ENCODE measurements at regions not wholly inside any gene's neighbourhood (a gene's known extent, or its start where the extent isn't known, plus 50 kb on each side); places are given as distances from the start of the nearest gene placed in this dataset.

DNA sequence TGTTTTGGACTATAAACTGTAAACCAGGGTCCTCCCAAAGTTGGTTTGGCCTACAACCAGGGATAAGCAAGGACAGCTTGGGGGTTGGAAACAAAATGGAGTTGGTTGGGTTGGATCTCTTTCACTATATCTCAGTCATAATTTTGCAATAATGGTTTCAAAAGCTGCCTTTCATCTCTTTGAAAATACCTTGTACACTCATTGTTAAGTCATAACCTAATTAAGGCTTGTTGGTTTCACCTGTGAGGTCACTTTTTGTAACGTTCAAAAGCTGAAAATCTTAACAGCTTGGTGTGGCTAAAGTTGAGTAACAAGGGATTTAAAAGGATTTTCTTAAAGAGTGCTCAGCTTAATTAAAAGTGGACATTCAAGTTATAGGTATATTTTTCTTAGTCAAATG lies 476.1 kb downstream of the IPMK start:
- Histone ChIP-seq H3K79me2 (no peaks in the 10 kb centered on the region), H2AFZ (no peak overlapping the region), H4K20me1 (ENCODE audit: insufficient read depth, poor library complexity, severe bottlenecking) (no peaks in the 10 kb centered on the region), H3K27ac (no peak overlapping the region), H3K4me1 (ENCODE audit: insufficient read depth) (no peaks in the 10 kb centered on the region), H3K4me2 (no peak overlapping the region), H3K4me3 (no peak overlapping the region), H3K9me3 (ENCODE audit: low read depth) (no peaks in the 10 kb centered on the region), H3K27me3 (no peaks in the 10 kb centered on the region), H3K9me2 (replicated peaks; ENCODE audit: insufficient read depth) (no peaks in the 10 kb centered on the region), H3K36me3 (replicated peaks; ENCODE audit: insufficient read depth, low read depth) (no peaks in the 10 kb centered on the region)
- TF ChIP-seq, protein P1, sequence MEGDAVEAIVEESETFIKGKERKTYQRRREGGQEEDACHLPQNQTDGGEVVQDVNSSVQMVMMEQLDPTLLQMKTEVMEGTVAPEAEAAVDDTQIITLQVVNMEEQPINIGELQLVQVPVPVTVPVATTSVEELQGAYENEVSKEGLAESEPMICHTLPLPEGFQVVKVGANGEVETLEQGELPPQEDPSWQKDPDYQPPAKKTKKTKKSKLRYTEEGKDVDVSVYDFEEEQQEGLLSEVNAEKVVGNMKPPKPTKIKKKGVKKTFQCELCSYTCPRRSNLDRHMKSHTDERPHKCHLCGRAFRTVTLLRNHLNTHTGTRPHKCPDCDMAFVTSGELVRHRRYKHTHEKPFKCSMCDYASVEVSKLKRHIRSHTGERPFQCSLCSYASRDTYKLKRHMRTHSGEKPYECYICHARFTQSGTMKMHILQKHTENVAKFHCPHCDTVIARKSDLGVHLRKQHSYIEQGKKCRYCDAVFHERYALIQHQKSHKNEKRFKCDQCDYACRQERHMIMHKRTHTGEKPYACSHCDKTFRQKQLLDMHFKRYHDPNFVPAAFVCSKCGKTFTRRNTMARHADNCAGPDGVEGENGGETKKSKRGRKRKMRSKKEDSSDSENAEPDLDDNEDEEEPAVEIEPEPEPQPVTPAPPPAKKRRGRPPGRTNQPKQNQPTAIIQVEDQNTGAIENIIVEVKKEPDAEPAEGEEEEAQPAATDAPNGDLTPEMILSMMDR (IDR thresholded peaks at IDR 0.05; ENCODE audit: poor library complexity) = no peak
- TF ChIP-seq EZH2phosphoT487 (IDR thresholded peaks at IDR 0.05; ENCODE audit: low read depth, severe bottlenecking, unreplicated experiment) (no peak), EZH2 (IDR thresholded peaks at IDR 0.05; ENCODE audit: borderline replicate concordance) (no peak)
- WGBS (ENCODE audit: low lambda C conversion rate, missing lambda C conversion rate) = 65% methylated on average over 1 of the region's 1 CpG
- no peak for DNase-seq (ENCODE audit: low spot score)

DNA sequence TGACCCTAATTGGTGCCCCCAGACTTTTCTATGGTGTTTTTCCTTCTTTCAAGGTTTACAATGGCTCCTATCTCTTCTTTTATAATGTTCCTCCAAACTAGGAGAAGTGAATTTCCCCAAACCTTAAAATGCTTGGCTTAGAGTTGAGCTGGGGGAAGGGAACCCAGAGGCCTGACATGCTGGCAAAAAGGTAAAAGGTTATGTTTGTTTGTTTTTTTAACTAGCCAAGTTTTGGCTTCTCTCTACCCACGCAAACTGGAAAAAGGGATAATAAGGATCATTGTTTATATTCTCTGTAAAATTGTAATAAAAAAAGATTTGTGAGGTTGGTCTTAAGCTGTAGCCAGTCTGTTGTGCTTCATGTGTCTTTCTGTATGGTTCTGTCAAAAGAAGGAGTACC lies 477.0 kb downstream of the IPMK start:
- WGBS (ENCODE audit: low lambda C conversion rate, missing lambda C conversion rate) = 80% methylated on average over 1 of the region's 1 CpG
- H3K4me1 ChIP-seq (ENCODE audit: insufficient read depth) = no peaks in the 10 kb centered on the region
- H3K4me3 ChIP-seq = no peak overlapping the region

DNA sequence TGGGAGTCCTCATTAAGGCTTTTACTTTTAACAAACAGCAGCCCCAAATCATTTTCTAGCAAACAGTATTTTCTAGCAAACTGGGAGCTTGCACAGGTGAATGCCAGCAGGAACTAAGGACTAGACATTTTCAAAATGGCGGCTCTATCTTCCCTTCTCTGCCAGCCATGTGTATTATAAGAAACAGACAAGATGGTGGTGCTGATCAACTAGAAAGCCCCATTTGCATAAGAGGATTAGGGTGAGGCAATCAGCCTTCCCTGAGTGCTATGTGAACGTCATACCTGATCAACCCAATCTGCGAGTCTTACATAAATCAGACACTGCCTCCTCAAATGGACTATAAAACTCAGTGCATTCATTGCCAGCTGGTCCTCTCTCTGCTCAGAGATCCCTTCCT lies 479.6 kb downstream of the IPMK start:
- Histone ChIP-seq H3K4me1 (ENCODE audit: insufficient read depth) (no peaks in the 10 kb centered on the region), H3K36me3 (replicated peaks; ENCODE audit: insufficient read depth, low read depth) (no peaks in the 10 kb centered on the region), H3K4me2 (no peak overlapping the region), H3K79me2 (no peaks in the 10 kb centered on the region), H3K9me3 (ENCODE audit: low read depth) (no peaks in the 10 kb centered on the region), H3K27ac (no peak overlapping the region), H4K20me1 (ENCODE audit: insufficient read depth, poor library complexity, severe bottlenecking) (no peaks in the 10 kb centered on the region), H3K27me3 (no peaks in the 10 kb centered on the region), H2AFZ (no peak overlapping the region), H3K9me2 (replicated peaks; ENCODE audit: insufficient read depth) (no peaks in the 10 kb centered on the region), H3K4me3 (no peak overlapping the region)
- DNase-seq (ENCODE audit: low spot score) = no peak
- TF ChIP-seq EZH2phosphoT487 (IDR thresholded peaks at IDR 0.05; ENCODE audit: low read depth, severe bottlenecking, unreplicated experiment) (no peak), EZH2 (IDR thresholded peaks at IDR 0.05; ENCODE audit: borderline replicate concordance) (no peak)
- TF ChIP-seq, protein P1 (IDR thresholded peaks at IDR 0.05; ENCODE audit: poor library complexity) = no peak
- WGBS (ENCODE audit: low lambda C conversion rate, missing lambda C conversion rate) = 87% methylated on average over 3 of the region's 3 CpGs

More for the DNA sequence above, 477.0 kb downstream of the IPMK start:
- H4K20me1 ChIP-seq (ENCODE audit: insufficient read depth, poor library complexity, severe bottlenecking) = no peaks in the 10 kb centered on the region
- H3K27ac ChIP-seq = no peak overlapping the region
- TF ChIP-seq EZH2phosphoT487 (IDR thresholded peaks at IDR 0.05; ENCODE audit: low read depth, severe bottlenecking, unreplicated experiment) (no peak), EZH2 (IDR thresholded peaks at IDR 0.05; ENCODE audit: borderline replicate concordance) (no peak)
- TF ChIP-seq, protein P1 (IDR thresholded peaks at IDR 0.05; ENCODE audit: poor library complexity) = no peak
- DNase-seq (ENCODE audit: low spot score) = no peak
- no peaks in the 10 kb centered on the region for H3K36me3 ChIP-seq (replicated peaks; ENCODE audit: insufficient read depth, low read depth)
- no peaks in the 10 kb centered on the region for H3K79me2 ChIP-seq
- no peak overlapping the region for H2AFZ ChIP-seq
- H3K9me2 ChIP-seq (replicated peaks; ENCODE audit: insufficient read depth) = no peaks in the 10 kb centered on the region
- no peak overlapping the region for H3K4me2 ChIP-seq
- H3K27me3 ChIP-seq = no peaks in the 10 kb centered on the region
- H3K9me3 ChIP-seq (ENCODE audit: low read depth) = no peaks in the 10 kb centered on the region

Data from hepatocyte (in vitro differentiated cells).